GM23338 (cell line): ENCODE measurements at regions not wholly inside any gene's neighbourhood (a gene's known extent, or its start where the extent isn't known, plus 50 kb on each side); places are given as distances from the start of the nearest gene placed in this dataset.

ENCODE experiments used
- ATAC-seq: fragments of 200-7000 bp; cut with Tn5 transposase; 3 replicates; pipeline ENCODE4 v1.9.1; 2020
- DNase-seq: peaks from one replicate; pipeline ENCODE4 v3.0.0-alpha.2; 2015; ENCODE audit warnings: low spot score
- H2AFZ ChIP-seq: fragments of 200-600 bp; sonication (generic); 2 replicates; pipeline ENCODE4 v1.8.0; 2016; ENCODE audit warnings: antibody characterized with exemption, mild to moderate bottlenecking, moderate library complexity
- H3F3A ChIP-seq: fragments of 200-600 bp; sonication (generic); replicated peaks from 2 replicates; pipeline ENCODE4 v1.8.0; 2017; ENCODE audit warnings: antibody characterized with exemption, mixed run types, low read depth
- H3K27ac ChIP-seq: fragments of 200-600 bp; sonication (generic); 2 replicates; pipeline ENCODE4 v1.6.1; 2016; ENCODE audit warnings: low read depth
- H3K27me3 ChIP-seq: fragments of 200-600 bp; sonication (generic); 2 replicates; pipeline ENCODE4 v1.8.0; 2016; ENCODE audit warnings: mild to moderate bottlenecking, mixed run types, moderate library complexity; ENCODE audit not compliant: insufficient read depth
- H3K36me3 ChIP-seq: fragments of 200-600 bp; sonication (generic); 2 replicates; pipeline ENCODE4 v1.8.0; 2016; ENCODE audit warnings: mild to moderate bottlenecking; ENCODE audit not compliant: insufficient read depth
- H3K4me1 ChIP-seq: fragments of 200-600 bp; sonication (generic); 2 replicates; pipeline ENCODE4 v1.8.0; 2016; ENCODE audit warnings: mild to moderate bottlenecking, moderate library complexity; ENCODE audit not compliant: insufficient read depth
- H3K4me2 ChIP-seq: fragments of 200-600 bp; sonication (generic); 2 replicates; pipeline ENCODE4 v1.7.1; 2017; ENCODE audit warnings: mixed run types
- H3K4me3 ChIP-seq: fragments of 200-600 bp; sonication (generic); 2 replicates; pipeline ENCODE4 v1.6.1; 2016; ENCODE audit warnings: mixed run types
- H3K79me2 ChIP-seq: fragments of 200-600 bp; sonication (generic); replicated peaks from 2 replicates; pipeline ENCODE4 v1.8.0; 2017; ENCODE audit warnings: mild to moderate bottlenecking; ENCODE audit not compliant: insufficient read depth
- H3K9me2 ChIP-seq: fragments of 200-600 bp; sonication (generic); 2 replicates; pipeline ENCODE4 v1.8.0; 2017; ENCODE audit not compliant: insufficient read depth
- H4K20me1 ChIP-seq: fragments of 200-600 bp; sonication (generic); replicated peaks from 2 replicates; pipeline ENCODE4 v1.8.0; 2017; ENCODE audit warnings: mild to moderate bottlenecking; ENCODE audit not compliant: insufficient read depth
- H3K27ac Mint-ChIP-seq: 2 replicates; pipeline ENCODE4 v1.8.0; 2020; ENCODE audit warnings: inconsistent platforms, mild to moderate bottlenecking, moderate library complexity, mixed read lengths
- H3K27me3 Mint-ChIP-seq: 3 replicates; pipeline ENCODE4 v1.8.0; 2022; ENCODE audit warnings: low read depth, mild to moderate bottlenecking, moderate library complexity, mixed read lengths, inconsistent platforms; ENCODE audit not compliant: insufficient read depth, poor library complexity
- H3K36me3 Mint-ChIP-seq: 3 replicates; pipeline ENCODE4 v1.8.0; 2021; ENCODE audit warnings: low read depth, mild to moderate bottlenecking, inconsistent platforms, moderate library complexity, mixed read lengths
- H3K4me1 Mint-ChIP-seq: 3 replicates; pipeline ENCODE4 v1.8.0; 2020; ENCODE audit warnings: mild to moderate bottlenecking, inconsistent platforms, mixed read lengths
- H3K4me3 Mint-ChIP-seq: 3 replicates; pipeline ENCODE4 v1.8.0; 2021; ENCODE audit warnings: moderate library complexity, mild to moderate bottlenecking, inconsistent platforms, mixed read lengths
- H3K9me3 Mint-ChIP-seq: 3 replicates; pipeline ENCODE4 v1.8.0; 2020; ENCODE audit warnings: moderate library complexity, mild to moderate bottlenecking, inconsistent platforms, mixed read lengths
- CREB1 ChIP-seq: fragments of 250-450 bp; sonication (Bioruptor Pico); IDR thresholded peaks from 2 replicates; pipeline ENCODE4 v1.5.0; 2020; ENCODE audit warnings: low read depth, mild to moderate bottlenecking, moderate library complexity
- EZH2 ChIP-seq: fragments of 200-600 bp; sonication (generic); IDR thresholded peaks from one replicate; pipeline ENCODE4 v1.8.0; 2017; ENCODE audit warnings: antibody characterized with exemption, mild to moderate bottlenecking, low read depth; ENCODE audit not compliant: unreplicated experiment
- JUNB ChIP-seq: IDR thresholded peaks from one replicate; pipeline ENCODE4 v1.6.1; 2016; ENCODE audit warnings: antibody characterized with exemption; ENCODE audit not compliant: unreplicated experiment
- NANOG ChIP-seq: IDR thresholded peaks from 2 replicates; pipeline ENCODE4 v1.6.1; 2016; ENCODE audit warnings: antibody characterized with exemption, borderline replicate concordance
- POLR2AphosphoS5 ChIP-seq: IDR thresholded peaks from 2 replicates; pipeline ENCODE4 v1.6.1; 2016; ENCODE audit warnings: antibody characterized with exemption, low read depth
- STAT1 ChIP-seq: IDR thresholded peaks from one replicate; pipeline ENCODE4 v1.6.1; 2016; ENCODE audit warnings: antibody characterized with exemption; ENCODE audit not compliant: unreplicated experiment
- ZNF114 ChIP-seq: fragments of 250-450 bp; sonication (Bioruptor Pico); IDR thresholded peaks from 2 replicates; pipeline ENCODE4 v1.5.0; 2020; ENCODE audit warnings: mild to moderate bottlenecking, moderate library complexity
- ZNF331 ChIP-seq: fragments of 250-450 bp; sonication (Bioruptor Pico); IDR thresholded peaks from 2 replicates; pipeline ENCODE4 v1.5.0; 2020; ENCODE audit warnings: low read depth, mild to moderate bottlenecking, moderate library complexity
- TF ChIP-seq, protein P1 (sequence below): fragments of 250-450 bp; sonication (Bioruptor Pico); IDR thresholded peaks from 2 replicates; pipeline ENCODE4 v1.5.0; 2020; ENCODE audit warnings: mild to moderate bottlenecking, moderate library complexity
- TF ChIP-seq, protein P2 (sequence below), 2 experiments: fragments of 200-600 bp in 1 of 2; sonication (generic) in 1 of 2; conservative IDR thresholded peaks; 2 replicates each; pipeline versions ENCODE4 v1.5.1 to v1.6.1; 2016 to 2017; ENCODE audit warnings: antibody characterized with exemption in 2 of 2, low read depth in 2 of 2, mild to moderate bottlenecking in 2 of 2, moderate library complexity in 1 of 2
- TF ChIP-seq, protein P3 (sequence below): IDR thresholded peaks from 2 replicates; pipeline ENCODE4 v1.6.1; 2016; ENCODE audit warnings: antibody characterized with exemption
- TF ChIP-seq, protein P4 (sequence below): IDR thresholded peaks from one replicate; pipeline ENCODE4 v1.6.1; 2018; ENCODE audit warnings: antibody characterized with exemption; ENCODE audit not compliant: unreplicated experiment

DNA sequence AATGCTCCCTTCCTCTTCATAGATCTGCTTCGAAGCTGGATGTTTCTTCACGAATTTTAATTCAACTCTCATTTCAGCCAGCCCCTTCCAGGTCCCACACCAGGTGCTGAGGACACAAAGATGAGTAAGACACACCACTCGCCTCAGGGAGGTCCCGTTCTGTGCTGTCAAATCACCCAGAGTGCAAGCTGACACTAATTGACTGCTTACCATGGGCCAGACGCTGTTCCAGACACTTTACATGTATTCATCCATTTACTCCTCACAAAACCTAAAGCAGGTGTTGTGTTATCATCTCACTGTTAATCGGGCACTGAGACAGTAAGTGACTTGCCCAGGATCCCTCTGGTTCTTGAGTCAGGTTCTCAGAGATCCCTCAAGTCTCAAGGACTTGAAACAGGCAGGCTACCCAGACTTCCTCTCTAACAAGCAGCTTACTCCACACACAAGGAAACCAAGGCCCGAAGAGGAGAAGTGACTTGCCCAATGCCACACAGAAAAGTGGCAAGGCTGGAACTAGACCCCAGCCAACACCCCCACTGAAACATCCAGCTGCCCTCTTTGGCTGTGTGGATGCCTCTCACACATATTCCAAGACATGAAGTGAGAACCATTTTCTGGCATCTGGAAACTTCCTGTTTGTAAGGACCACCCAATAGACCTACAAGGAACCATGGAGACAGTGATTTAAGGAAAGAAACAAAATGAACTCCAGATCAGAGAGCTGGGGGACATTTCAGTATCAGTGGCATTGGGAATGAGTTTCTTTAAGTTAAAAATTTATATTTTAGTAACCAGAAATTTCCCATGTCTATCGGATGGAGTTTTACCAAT, 174.5 kb downstream of the CDC5L start (continued):
- no peak for TF ChIP-seq STAT1

DNA sequence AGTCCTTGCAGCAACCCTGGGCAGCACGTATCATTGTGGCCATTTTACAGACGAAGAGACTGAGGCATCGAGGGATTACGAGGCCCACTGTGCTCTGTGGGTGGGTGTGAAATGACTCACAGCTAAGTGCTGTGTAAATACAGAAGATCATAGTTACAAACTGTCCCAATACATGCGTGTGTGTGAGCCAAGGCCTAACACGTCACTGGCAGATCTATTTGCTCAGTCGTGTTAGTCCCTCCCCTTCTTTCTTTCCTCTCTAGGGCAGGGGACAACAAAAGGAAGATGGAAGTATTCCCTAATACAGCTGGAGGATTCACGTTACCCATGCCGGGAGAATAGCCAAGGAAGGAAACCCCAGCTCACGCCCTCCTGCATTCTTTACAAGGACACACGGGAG, 175.9 kb downstream of the CDC5L start:
- H2AFZ ChIP-seq = peak overlapping the region; percentile 59; the same call in 1 of the 2 replicates
- no peaks in the 10 kb centered on the region for H3K36me3 ChIP-seq
- Mint-ChIP-seq H3K9me3 (no peaks in the 10 kb centered on the region), H3K36me3 (no peaks in the 10 kb centered on the region), H3K27ac (no peak overlapping the region), H3K4me3 (no peak overlapping the region), H3K27me3 (peaks cover 8% of the 10 kb centered on the region), H3K4me1 (peaks cover 24% of the 10 kb centered on the region)
- H3K79me2 ChIP-seq = no peaks in the 10 kb centered on the region
- ATAC-seq (peak; percentile 17; the same call in 1 of the 3 replicates), DNase-seq (peak; percentile 4)
- no peak overlapping the region for H3K4me2 ChIP-seq
- peaks cover 15% of the 10 kb centered on the region for H3K4me1 ChIP-seq
- H3K27ac ChIP-seq = no peak overlapping the region
- no peaks in the 10 kb centered on the region for H3F3A ChIP-seq
- no peaks in the 10 kb centered on the region for H3K27me3 ChIP-seq
- H4K20me1 ChIP-seq = no peaks in the 10 kb centered on the region
- H3K9me2 ChIP-seq = no peaks in the 10 kb centered on the region; the same call in 1 of the 2 replicates
- H3K4me3 ChIP-seq = no peak overlapping the region
- TF ChIP-seq ZNF114 = no peak
- TF ChIP-seq, protein P1, sequence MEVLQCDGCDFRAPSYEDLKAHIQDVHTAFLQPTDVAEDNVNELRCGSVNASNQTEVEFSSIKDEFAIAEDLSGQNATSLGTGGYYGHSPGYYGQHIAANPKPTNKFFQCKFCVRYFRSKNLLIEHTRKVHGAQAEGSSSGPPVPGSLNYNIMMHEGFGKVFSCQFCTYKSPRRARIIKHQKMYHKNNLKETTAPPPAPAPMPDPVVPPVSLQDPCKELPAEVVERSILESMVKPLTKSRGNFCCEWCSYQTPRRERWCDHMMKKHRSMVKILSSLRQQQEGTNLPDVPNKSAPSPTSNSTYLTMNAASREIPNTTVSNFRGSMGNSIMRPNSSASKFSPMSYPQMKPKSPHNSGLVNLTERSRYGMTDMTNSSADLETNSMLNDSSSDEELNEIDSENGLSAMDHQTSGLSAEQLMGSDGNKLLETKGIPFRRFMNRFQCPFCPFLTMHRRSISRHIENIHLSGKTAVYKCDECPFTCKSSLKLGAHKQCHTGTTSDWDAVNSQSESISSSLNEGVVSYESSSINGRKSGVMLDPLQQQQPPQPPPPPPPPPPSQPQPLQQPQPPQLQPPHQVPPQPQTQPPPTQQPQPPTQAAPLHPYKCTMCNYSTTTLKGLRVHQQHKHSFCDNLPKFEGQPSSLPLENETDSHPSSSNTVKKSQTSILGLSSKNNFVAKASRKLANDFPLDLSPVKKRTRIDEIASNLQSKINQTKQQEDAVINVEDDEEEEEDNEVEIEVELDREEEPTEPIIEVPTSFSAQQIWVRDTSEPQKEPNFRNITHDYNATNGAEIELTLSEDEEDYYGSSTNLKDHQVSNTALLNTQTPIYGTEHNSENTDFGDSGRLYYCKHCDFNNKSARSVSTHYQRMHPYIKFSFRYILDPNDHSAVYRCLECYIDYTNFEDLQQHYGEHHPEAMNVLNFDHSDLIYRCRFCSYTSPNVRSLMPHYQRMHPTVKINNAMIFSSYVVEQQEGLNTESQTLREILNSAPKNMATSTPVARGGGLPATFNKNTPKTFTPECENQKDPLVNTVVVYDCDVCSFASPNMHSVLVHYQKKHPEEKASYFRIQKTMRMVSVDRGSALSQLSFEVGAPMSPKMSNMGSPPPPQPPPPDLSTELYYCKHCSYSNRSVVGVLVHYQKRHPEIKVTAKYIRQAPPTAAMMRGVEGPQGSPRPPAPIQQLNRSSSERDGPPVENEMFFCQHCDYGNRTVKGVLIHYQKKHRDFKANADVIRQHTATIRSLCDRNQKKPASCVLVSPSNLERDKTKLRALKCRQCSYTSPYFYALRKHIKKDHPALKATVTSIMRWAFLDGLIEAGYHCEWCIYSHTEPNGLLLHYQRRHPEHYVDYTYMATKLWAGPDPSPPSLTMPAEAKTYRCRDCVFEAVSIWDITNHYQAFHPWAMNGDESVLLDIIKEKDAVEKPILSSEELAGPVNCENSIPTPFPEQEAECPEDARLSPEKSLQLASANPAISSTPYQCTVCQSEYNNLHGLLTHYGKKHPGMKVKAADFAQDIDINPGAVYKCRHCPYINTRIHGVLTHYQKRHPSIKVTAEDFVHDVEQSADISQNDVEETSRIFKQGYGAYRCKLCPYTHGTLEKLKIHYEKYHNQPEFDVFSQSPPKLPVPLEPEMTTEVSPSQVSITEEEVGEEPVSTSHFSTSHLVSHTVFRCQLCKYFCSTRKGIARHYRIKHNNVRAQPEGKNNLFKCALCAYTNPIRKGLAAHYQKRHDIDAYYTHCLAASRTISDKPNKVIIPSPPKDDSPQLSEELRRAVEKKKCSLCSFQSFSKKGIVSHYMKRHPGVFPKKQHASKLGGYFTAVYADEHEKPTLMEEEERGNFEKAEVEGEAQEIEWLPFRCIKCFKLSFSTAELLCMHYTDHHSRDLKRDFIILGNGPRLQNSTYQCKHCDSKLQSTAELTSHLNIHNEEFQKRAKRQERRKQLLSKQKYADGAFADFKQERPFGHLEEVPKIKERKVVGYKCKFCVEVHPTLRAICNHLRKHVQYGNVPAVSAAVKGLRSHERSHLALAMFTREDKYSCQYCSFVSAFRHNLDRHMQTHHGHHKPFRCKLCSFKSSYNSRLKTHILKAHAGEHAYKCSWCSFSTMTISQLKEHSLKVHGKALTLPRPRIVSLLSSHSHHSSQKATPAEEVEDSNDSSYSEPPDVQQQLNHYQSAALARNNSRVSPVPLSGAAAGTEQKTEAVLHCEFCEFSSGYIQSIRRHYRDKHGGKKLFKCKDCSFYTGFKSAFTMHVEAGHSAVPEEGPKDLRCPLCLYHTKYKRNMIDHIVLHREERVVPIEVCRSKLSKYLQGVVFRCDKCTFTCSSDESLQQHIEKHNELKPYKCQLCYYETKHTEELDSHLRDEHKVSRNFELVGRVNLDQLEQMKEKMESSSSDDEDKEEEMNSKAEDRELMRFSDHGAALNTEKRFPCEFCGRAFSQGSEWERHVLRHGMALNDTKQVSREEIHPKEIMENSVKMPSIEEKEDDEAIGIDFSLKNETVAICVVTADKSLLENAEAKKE = no peak
- TF ChIP-seq POLR2AphosphoS5 = no peak
- no peak for TF ChIP-seq NANOG
- TF ChIP-seq, protein P2, sequence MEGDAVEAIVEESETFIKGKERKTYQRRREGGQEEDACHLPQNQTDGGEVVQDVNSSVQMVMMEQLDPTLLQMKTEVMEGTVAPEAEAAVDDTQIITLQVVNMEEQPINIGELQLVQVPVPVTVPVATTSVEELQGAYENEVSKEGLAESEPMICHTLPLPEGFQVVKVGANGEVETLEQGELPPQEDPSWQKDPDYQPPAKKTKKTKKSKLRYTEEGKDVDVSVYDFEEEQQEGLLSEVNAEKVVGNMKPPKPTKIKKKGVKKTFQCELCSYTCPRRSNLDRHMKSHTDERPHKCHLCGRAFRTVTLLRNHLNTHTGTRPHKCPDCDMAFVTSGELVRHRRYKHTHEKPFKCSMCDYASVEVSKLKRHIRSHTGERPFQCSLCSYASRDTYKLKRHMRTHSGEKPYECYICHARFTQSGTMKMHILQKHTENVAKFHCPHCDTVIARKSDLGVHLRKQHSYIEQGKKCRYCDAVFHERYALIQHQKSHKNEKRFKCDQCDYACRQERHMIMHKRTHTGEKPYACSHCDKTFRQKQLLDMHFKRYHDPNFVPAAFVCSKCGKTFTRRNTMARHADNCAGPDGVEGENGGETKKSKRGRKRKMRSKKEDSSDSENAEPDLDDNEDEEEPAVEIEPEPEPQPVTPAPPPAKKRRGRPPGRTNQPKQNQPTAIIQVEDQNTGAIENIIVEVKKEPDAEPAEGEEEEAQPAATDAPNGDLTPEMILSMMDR (conservative IDR thresholded peaks at IDR 0.05; ENCODE audit: low read depth in 2 of 2) = no peak
- no peak for TF ChIP-seq CREB1 (CRISPR knock-in tag)
- no peak for TF ChIP-seq JUNB
- TF ChIP-seq EZH2 = no peak
- TF ChIP-seq, protein P3, sequence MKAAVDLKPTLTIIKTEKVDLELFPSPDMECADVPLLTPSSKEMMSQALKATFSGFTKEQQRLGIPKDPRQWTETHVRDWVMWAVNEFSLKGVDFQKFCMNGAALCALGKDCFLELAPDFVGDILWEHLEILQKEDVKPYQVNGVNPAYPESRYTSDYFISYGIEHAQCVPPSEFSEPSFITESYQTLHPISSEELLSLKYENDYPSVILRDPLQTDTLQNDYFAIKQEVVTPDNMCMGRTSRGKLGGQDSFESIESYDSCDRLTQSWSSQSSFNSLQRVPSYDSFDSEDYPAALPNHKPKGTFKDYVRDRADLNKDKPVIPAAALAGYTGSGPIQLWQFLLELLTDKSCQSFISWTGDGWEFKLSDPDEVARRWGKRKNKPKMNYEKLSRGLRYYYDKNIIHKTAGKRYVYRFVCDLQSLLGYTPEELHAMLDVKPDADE = no peak
- TF ChIP-seq, protein P4, sequence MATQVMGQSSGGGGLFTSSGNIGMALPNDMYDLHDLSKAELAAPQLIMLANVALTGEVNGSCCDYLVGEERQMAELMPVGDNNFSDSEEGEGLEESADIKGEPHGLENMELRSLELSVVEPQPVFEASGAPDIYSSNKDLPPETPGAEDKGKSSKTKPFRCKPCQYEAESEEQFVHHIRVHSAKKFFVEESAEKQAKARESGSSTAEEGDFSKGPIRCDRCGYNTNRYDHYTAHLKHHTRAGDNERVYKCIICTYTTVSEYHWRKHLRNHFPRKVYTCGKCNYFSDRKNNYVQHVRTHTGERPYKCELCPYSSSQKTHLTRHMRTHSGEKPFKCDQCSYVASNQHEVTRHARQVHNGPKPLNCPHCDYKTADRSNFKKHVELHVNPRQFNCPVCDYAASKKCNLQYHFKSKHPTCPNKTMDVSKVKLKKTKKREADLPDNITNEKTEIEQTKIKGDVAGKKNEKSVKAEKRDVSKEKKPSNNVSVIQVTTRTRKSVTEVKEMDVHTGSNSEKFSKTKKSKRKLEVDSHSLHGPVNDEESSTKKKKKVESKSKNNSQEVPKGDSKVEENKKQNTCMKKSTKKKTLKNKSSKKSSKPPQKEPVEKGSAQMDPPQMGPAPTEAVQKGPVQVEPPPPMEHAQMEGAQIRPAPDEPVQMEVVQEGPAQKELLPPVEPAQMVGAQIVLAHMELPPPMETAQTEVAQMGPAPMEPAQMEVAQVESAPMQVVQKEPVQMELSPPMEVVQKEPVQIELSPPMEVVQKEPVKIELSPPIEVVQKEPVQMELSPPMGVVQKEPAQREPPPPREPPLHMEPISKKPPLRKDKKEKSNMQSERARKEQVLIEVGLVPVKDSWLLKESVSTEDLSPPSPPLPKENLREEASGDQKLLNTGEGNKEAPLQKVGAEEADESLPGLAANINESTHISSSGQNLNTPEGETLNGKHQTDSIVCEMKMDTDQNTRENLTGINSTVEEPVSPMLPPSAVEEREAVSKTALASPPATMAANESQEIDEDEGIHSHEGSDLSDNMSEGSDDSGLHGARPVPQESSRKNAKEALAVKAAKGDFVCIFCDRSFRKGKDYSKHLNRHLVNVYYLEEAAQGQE = no peak
- TF ChIP-seq ZNF331 = no peak
